Sigmoid colon (tissue), 4 donors: ENCODE measurements at regions not wholly inside any gene's neighbourhood (a gene's known extent, or its start where the extent isn't known, plus 50 kb on each side); places are given as distances from the start of the nearest gene placed in this dataset.

Experiments
- EP300 ChIP-seq, 4 donors: sonication (generic); formaldehyde crosslinking; IDR thresholded peaks; one replicate each; pipeline ENCODE4 v1.6.1; 2017; ENCODE audit warnings: antibody characterized with exemption in 4 of 4
- POLR2AphosphoS5 ChIP-seq, 4 donors: sonication (generic); formaldehyde crosslinking; IDR thresholded peaks; one replicate each; pipeline ENCODE4 v1.6.1; 2017; ENCODE audit warnings: antibody characterized with exemption in 4 of 4
- TF ChIP-seq, protein P1 (sequence below), 4 experiments: fragments of 450-650 bp in 3 of 4; fragments of 200-600 bp in 1 of 4; IDR thresholded peaks; one replicate each; pipeline ENCODE4 v1.5.1; 2016 to 2019; ENCODE audit warnings: antibody characterized with exemption in 4 of 4, mild to moderate bottlenecking in 3 of 4, moderate library complexity in 2 of 4

DNA sequence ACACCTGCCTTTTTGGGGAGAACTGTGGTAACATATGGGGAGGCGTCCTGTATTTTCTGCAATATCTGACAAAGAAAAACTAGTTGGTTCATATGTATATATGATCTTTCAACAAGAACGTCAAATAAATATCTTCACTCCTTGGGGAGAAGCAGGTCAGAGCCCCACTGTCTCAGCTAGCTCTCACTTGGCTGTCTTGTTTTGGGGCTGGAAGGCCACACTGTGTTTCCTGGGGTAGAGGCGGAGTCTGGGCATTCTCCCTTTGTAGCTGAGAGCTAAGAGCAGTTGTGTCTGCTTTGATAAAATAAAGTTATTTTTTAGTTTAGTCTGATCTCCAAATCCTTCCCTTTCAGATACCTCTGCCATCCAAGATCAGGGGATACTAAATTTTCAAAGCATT is 83.9 kb upstream of the IGFBP3 start:
- TF ChIP-seq, protein P1, sequence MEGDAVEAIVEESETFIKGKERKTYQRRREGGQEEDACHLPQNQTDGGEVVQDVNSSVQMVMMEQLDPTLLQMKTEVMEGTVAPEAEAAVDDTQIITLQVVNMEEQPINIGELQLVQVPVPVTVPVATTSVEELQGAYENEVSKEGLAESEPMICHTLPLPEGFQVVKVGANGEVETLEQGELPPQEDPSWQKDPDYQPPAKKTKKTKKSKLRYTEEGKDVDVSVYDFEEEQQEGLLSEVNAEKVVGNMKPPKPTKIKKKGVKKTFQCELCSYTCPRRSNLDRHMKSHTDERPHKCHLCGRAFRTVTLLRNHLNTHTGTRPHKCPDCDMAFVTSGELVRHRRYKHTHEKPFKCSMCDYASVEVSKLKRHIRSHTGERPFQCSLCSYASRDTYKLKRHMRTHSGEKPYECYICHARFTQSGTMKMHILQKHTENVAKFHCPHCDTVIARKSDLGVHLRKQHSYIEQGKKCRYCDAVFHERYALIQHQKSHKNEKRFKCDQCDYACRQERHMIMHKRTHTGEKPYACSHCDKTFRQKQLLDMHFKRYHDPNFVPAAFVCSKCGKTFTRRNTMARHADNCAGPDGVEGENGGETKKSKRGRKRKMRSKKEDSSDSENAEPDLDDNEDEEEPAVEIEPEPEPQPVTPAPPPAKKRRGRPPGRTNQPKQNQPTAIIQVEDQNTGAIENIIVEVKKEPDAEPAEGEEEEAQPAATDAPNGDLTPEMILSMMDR (IDR thresholded peaks at IDR 0.05): no peak
- TF ChIP-seq EP300 (IDR thresholded peaks at IDR 0.05) (no peak), POLR2AphosphoS5 (IDR thresholded peaks at IDR 0.05) (no peak)
